NCI-H2196 treated with DMSO at 0.1 percent for 48 hours (cell line): ENCODE measurements at regions not wholly inside any gene's neighbourhood (a gene's known extent, or its start where the extent isn't known, plus 50 kb on each side); places are given as distances from the start of the nearest gene placed in this dataset.
"Not testable (repeated sequence)": the region's sequence is repeated elsewhere in the genome, so short reads cannot be mapped to it uniquely, and the experiment has no call there.

Source experiments
- DNase-seq: peaks from one replicate; lab custom pipeline; 2025; ENCODE audit not compliant: unreplicated experiment; lab: John Stamatoyannopoulos, UW

DNA sequence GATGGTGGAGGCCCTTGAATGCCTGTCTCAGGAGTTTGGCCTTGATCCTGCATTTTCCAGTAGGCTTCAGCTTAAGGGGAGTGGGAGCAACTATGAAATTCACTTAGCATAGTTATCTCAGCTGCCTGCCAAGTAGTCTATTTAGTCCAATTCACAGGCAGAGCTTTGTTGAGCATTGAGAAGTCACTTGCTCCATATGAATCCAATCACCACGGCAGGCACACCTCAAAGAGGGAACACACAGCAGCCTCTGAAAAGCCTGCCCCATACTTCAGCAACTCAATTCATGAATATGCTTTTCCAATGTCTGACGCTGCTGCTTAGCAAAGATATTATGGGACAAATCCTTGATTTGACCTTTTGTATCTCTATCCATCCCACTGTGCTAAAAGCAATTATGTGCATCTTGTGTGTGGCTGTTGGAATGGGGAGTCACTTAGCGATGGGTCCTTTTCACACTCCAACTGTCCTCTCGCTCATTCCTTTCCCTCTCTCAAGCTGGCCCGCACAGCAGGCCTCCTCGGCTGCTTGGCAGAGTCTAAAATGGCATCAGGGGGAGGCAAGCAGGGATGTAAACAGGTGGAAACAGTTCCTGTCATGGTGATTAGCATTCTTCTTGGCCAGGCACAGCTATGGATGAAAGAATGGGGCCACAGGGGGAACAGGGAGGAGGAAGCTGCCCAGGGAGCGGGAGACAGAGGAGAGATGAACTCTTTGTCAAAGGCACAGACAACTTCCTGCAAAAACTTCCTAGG, 56.0 kb upstream of the LRPPRC start:
- DNase-seq = no peak

DNA sequence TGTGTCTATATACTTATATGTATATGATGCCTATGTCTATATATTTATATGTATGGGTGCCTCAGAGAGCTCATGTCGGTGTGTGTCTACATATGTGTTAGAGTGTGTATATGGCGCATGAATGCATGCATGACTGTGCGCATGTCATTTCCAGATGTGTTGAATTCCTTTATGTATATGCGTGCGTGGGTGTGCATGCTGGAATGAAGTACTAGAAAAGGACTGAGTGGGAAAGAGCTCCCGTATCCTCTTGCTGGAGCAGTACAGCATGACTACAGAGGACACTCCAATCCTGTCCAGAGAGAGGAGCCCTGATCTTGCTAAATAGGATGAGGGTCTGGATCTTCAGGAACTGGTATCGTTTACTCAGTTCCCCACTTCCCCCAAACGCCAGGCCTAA, 56.8 kb upstream of the LRPPRC start:
- no peak for DNase-seq

DNA sequence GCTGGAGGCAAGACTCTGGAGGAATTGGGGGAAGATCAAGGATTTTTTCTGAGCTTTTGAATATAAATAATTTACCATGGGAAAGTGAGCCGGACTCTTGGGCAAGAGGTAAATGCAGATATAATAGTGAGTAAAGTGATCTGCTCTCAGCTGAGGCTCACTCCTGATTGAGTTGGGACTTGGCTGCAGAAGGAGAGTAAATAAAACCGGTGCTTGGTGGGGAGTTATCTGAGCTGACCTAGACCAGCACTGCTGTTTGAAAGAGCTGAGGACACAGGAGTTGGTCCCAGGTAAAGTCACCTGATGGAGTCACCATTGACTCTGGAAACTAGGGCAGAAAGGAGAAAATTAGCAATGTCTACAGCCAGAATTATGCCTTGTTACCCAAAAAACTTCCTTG, 57.3 kb upstream of the LRPPRC start:
- no peak for DNase-seq

- DNase-seq = no peak
Observed at GRCh38 chr2:44053456-44053855, 57.7 kb upstream of the LRPPRC start.

DNA sequence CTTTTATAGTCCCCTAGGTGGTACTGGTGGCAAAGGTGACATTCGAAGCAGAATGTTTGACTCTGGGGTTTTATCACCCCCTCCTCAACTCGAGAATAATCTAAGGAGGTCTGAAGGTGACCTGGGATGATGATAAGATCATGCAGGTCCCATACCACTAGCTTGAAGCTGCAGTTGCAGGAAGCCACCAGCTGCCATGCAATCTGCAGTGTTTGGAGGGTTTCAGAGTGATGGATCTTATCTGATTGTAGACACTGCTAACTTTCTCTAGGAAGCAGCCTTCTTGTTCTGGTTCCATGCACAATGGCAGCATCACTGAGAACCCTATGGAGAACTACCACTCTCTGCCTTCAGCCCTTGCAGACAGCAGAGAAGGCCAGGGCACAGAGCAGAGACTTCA, 59.4 kb upstream of the LRPPRC start:
- no peak for DNase-seq

DNA sequence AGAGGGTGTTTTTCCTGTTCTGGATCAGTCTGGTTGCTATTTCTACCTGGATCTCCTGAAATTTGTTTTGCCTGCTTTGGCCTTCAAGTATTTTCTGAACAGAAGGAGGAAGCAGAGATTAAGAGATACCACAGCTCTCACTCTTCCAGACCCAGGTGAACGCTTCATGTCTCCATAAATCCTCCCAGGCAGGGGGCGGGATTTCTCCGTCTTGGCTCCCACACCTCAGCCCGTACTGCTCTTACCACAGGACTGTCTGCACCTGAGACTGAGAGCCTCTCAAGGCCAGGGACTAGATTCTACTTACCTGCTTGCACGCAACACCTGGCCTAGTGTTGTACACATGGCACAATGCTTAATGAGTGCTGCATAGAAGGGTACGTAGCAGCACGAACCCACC, 59.9 kb upstream of the LRPPRC start:
- no peak for DNase-seq

DNA sequence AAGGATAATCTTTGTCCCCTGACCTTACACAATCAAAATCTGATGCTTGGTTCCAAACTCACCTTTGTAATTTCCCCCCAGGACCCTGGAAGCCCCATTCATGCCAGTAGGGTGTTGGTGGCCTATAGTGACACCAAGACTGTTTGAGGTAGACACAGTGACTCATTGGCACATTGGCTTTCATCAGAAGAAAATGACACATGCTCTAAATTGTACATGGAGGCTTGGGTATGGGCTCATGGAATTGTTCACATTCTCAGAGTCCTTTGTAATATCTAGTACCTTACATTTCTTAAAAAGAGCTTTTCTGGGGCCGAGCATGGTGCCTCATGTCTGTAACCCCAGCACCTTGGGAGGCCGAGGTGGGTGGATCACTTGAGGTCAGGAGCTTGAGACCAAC, 61.2 kb upstream of the LRPPRC start:
- no peak for DNase-seq

- not testable (repeated sequence) for DNase-seq
Observed at GRCh38 chr2:44060286-44060685, 64.5 kb upstream of the LRPPRC start.

DNA sequence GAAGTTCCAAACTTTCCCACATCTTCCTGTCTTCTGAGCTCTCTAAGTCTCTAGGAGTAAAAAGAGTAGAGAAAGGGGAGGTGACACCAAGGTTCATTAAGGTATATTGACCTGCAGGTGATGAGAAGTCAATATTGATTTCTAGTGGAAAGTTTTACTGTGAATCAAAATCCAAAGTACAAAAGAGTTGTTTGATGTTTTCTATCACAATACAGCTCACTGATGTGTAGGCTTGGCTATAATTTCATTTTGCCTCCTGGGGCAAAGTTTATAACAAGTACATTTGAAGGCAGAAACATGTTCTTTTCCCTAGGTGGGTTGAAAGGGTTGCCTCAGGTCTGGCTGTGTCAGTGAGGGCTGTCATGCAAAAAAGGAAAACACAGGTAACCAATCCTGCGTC, 65.2 kb upstream of the LRPPRC start:
- DNase-seq = no peak

GRCh38 chr2:44061469-44061868, 65.7 kb upstream of the LRPPRC start:
- no peak for DNase-seq

DNA sequence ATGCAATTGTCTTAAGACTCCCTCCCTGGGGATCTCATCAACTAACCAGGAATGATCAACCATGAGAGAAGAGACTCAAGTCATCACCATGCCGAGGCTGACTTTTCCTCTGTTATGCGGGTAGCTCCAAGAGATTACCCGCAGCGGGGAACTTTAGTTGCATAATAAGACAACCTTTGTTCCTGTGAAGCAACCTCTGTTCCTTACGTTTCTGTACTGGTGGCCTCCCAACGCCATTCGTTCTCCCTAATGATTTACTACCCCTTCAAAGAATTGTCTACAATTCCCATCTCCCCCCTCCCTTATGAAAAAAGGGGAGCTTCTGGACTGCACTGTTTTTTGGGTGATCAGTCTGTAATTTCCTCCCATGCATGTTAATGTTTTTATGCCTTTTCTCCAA, 66.1 kb upstream of the LRPPRC start:
- no peak for DNase-seq

- DNase-seq = no peak
Observed at GRCh38 chr2:44063033-44063432, 67.2 kb upstream of the LRPPRC start.

GRCh38 chr2:44064281-44064680, 68.5 kb upstream of the LRPPRC start:
- DNase-seq = not testable (repeated sequence)

- DNase-seq = not testable (repeated sequence)
Observed at GRCh38 chr2:44067012-44067790, 71.4 kb upstream of the LRPPRC start.

GRCh38 chr2:44067791-44068181, 72.0 kb upstream of the LRPPRC start:
- DNase-seq = not testable (repeated sequence)

DNA sequence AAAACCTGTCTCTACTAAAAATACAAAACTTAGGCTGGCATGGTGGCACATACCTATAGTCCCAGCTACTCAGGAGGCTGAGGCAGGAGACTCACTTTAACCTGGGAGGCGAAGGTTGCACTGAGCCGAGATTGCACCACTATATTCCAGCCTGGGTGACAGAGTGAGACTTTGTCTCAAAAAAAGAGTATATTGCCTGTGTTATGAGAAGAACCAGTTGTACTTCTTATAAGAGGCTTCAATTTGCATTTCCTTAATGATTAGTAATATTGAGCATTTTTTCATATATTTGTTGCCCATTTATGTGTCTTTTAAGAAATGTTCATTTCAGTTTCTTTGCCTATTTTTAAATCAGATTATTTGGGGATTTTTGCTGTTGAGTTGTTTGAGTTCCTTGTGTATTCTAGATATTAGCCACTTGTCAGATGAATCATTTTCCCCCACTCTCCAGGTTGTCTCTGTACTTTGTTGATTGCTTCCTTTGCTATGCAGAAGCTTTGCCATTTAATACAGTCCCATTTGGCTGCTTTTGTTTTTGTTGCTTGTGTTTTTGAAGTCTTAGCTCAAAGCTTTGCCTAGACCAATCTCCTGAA, 75.8 kb upstream of the LRPPRC start:
- no peak for DNase-seq

GRCh38 chr2:44073667-44074066, 77.9 kb upstream of the LRPPRC start:
- DNase-seq = not testable (repeated sequence)

DNA sequence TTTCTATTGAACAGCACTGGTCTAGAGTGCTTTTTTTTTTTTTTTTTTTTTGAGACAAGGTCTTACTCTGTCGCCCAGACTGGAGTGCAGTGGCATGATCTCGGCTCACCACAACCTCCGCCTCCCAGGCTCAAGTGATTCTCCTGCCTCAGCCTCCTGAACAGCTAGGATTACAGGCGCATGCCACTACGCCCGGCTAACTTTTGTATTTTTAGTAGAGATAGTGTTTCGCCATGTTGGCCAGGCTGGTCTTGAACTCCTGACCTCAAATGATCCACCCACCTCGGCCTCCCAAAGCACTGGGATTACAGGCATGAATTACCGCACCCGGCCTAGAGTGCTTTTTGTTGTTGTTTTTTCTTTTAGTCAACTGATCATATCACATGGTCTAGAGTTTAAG, 79.0 kb upstream of the LRPPRC start:
- DNase-seq = not testable (repeated sequence)

GRCh38 chr2:44075541-44075940, 79.8 kb upstream of the LRPPRC start:
- DNase-seq = no peak

DNA sequence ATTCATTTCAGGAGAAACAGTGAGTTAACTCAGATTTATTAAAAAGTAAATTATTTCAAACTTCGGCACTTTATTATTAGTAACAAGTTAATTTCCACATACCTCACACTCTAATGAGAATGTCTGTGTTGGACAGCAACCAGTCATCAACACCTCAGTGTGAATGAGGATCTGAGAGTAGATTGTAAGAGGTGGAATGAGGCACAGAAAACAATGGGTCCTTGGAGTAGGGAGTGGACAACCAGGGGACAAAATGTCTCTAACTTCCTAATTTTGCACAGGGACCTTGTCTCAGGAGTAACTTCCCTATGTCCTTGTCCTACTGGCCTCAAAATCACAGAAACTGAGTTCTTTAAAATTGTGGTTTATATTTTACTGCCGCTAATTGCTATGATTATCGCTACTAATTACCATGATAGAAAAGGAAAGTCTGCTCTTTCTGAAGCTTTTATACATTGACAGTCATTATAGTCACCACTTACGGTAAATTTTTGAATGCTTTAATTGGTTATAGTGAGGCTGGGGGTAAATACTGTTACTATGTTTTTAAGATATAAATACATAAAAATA, 82.2 kb upstream of the LRPPRC start:
- DNase-seq = no peak

GRCh38 chr2:44079686-44080085, 83.9 kb upstream of the LRPPRC start:
- DNase-seq = no peak

GRCh38 chr2:44083054-44083453, 85.6 kb upstream of the PPM1B start:
- DNase-seq = no peak
